GM19240 (cell line): ENCODE measurements at regions not wholly inside any gene's neighbourhood (a gene's known extent, or its start where the extent isn't known, plus 50 kb on each side); places are given as distances from the start of the nearest gene placed in this dataset.
"Not testable (repeated sequence)": the region's sequence is repeated elsewhere in the genome, so short reads cannot be mapped to it uniquely, and the experiment has no call there.

Experiments
- DNase-seq: peaks from one replicate; pipeline ENCODE4 v3.0.0; 2011; ENCODE audit warnings: low spot score; ENCODE audit not compliant: insufficient read length

DNA sequence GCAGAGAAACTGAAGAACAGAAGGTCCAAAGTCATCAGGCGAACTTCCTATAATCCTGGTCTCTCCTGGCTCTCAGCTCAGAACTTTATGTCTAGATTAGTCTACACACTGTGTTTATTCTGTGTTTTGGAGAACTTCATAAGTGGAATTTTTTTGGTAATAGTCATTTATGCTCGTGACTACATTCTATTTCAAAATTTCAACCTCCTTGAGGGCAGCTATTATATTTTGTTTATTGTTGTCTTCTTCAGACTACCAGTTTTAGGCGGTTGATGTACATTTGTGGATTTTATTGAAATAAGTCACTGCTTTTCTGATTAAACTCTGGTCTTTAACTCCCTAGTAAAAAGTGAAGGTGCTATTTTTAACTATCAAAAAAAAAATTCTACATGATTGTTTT lies 816.6 kb downstream of the SATB2 start:
- DNase-seq = no peak

DNA sequence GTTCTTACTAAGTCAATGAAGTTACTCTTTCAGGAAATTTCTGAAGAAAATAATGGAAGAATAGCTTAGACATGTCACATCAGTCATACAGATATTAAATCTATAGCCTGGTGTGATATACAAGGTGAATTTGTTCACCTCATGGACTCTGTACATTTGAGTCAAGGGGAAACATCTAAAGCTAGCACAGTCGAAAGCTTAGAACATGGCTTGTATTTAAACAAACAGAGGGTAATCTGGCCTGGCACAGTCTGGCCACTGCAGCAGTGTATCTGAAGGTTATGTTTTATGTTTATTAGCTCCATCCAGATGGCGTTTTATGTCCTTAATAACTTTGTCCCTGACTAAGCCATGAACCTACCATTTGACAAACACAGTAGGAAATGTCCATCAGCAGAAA lies 817.3 kb downstream of the SATB2 start:
- DNase-seq = no peak

DNA sequence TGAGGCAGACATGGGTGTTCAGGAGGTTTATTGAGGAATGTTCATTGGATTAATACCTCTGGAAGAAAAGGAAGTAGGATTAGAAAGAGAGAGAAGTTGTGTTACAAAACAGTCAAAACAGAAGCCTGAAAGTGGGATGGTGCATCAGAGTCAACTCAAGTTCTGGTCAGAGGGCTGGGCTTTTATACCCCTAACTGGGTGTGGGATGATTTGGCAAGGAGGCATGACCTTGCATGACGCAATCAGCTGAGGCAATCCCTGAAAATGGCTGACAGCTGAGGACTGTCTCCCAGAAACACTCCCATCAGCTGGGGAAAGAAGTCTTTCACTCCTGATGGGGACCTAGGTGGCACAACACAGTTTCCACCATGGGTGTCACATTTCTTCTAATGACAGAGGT lies 818.2 kb downstream of the SATB2 start:
- DNase-seq = no peak

DNA sequence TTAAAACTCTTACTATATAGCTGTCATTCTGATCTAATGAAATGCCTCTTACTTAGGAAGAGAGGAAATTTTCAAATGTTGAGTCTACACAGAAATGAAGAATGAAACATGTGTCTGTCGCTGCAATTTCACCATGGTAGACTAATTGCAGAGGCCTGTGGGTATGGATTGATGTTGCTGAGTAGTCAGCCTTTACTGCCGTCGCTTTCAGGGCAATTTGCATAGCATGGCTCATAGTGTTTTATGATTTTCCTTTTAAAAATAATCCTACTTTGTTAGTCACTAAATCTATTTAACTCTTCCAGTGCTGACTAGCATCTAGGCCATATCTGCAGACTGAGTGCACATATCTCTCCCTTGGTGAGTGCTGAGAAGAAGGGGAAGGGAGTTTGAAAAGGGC lies 819.2 kb downstream of the SATB2 start:
- no peak for DNase-seq

DNA sequence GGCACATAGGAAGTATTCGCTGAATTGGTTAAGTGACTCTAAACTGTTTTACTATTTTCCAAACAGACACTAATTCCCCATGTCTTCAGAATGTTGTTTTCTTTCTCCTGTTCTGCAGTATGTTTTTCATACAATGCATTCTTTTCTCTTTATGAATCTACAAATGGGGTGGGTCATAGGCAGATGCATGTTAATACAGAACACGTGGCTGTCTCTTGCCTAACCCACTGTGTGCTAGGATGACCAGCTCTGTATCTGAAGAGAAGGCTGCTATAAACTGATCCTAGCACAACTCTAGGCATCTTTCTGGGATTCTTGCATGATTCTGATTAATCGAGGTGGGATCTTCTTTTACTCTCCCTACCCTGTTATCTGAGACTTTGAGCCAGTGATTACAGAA lies 826.0 kb downstream of the PLCL1 start:
- DNase-seq = no peak

GRCh38 chr2:198628596-198628995 lies 824.2 kb downstream of the PLCL1 start:
- DNase-seq = no peak

DNA sequence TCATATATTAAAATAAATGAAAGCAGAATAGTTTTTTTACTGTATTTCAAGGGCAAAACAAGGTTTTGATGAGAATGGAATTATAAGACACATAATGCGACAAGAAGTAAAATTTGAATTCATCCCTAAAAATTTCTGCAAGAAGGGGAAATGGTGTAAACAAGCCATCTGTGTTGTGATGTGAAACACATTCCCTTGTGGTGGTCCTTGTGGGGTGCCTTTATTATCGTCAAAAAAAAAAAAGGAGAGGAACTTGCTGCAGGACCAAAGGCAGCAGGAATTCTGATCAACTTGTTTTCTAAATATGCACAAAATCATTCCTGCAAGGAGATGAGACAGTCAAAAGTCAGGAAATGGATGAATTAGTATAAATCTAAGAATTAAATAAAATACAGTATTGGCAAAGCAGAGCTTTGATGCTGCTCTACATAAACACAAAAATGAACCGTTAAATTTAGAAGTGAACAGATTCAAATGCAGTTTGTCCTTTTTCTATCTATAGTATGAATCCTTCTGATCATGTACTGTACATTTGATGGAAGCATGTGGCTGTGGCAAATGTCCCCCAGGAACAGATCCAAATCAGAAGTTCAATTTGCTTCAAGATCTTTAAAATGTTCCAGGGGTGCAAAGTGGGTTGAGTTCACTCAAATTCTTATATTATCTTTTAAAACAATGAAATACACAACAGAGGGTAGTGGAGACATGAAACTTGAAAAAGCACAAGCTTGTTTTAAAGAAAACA lies 818.8 kb downstream of the PLCL1 start:
- no peak for DNase-seq

- DNase-seq = no peak
These were observed 811.6 kb downstream of the PLCL1 start for GRCh38 chr2:198615972-198616371.

DNA sequence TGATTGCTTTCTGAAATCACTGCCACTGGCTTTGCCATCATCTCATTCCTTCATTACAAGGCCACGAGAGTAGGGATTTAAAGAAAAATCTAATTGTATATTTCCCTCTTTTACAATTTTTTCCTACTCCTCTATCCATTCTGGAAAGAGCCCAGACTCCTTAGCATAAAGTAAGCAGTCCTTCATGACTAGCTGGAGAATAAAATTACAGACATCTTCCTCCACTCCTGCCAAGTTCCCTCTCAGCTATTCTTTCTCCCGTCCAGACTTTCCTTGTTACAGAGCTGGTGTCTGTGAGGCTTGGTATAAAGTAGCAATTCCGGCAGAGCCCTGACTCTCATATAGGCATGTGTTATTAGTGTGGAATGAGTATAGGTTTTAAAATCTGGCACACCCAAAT lies 806.8 kb downstream of the PLCL1 start:
- DNase-seq = no peak

- no peak for DNase-seq
These were observed 800.2 kb downstream of the PLCL1 start for GRCh38 chr2:198604599-198604998.

GRCh38 chr2:198602986-198603385 lies 798.6 kb downstream of the PLCL1 start:
- not testable (repeated sequence) for DNase-seq

GRCh38 chr2:198597648-198598047 lies 793.3 kb downstream of the PLCL1 start:
- DNase-seq = no peak

GRCh38 chr2:198596985-198597384 lies 792.6 kb downstream of the PLCL1 start:
- DNase-seq = no peak

GRCh38 chr2:198595721-198596120 lies 791.3 kb downstream of the PLCL1 start:
- no peak for DNase-seq

DNA sequence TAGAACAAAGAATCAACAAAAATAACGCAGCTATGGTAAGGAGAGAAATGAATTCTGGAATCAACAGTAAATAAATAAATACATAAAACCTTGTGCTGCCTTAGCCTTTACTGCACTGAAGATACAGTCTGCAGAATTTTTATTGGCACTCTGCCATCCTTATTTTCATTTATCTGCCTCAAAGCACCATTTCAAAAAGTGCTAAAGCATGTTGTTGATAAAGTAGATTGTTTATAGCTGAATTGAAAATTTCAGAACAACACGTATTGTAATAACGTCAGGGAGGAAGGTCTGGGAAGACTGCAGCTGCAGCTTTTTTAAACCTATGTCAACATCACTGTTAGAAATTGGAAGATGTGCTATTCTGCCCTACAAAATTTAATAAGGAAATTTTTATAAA lies 787.2 kb downstream of the PLCL1 start:
- DNase-seq = no peak

DNA sequence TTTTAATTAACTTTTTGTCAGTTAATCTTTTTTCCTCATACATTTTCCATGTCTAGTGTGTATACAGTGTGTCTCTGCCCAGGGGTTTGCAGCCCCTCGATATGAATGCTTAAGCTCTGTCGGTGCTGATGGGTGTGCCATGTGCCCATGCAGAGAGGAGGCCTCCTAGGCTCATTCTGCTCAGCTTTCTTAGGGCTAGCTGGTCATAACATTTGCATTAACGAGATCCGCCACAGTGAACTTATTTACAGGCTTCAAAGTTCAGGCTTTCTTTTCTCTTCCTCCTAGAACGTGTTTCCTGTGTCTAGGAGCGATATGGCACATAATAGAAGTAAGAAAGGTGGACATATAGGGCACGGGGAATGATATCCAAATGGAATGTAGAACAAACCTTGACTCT lies 783.3 kb downstream of the PLCL1 start:
- DNase-seq = no peak

DNA sequence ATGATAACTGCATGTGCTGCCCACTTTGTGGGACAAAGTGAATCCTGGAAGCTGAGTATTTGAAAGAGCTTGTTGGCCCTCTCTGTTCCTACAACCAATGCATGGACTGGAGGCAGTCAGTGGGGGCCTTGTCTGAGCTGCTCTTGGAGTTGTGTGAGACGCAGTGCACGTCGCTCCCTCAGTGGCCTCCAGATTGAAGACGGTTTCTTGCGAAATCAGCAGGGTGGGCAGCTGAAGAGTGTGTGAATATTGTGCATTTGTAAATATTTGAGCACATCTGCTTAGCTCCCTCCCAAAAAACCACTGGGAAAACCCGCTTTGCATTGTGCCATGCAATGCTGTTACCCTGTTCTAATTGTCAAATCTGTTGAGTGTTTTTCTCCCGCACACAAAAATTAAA lies 782.8 kb downstream of the PLCL1 start:
- no peak for DNase-seq

- no peak for DNase-seq
These were observed 767.0 kb downstream of the PLCL1 start for GRCh38 chr2:198571393-198571792.

GRCh38 chr2:198558176-198558575 lies 753.8 kb downstream of the PLCL1 start:
- DNase-seq = no peak

DNA sequence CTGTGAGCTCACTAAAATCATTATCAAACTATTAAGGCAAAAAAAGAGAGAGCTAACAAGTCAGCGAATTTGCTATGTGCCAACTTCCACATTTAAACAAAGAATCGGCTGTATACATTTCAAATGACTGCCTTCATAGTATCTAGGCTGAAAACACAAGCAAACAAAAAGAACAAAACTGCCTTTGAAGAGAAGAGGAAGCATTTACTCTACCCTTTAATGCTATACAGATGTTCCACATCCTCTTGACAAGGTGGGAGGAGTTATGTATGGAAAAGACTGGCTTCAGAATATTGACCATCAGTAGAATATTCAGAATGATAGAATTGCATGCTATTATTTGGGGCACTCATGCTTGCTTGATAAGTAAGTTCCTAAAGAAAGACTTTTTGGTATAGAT lies 741.7 kb downstream of the PLCL1 start:
- no peak for DNase-seq

GRCh38 chr2:198545411-198545810 lies 741.0 kb downstream of the PLCL1 start:
- no peak for DNase-seq

DNA sequence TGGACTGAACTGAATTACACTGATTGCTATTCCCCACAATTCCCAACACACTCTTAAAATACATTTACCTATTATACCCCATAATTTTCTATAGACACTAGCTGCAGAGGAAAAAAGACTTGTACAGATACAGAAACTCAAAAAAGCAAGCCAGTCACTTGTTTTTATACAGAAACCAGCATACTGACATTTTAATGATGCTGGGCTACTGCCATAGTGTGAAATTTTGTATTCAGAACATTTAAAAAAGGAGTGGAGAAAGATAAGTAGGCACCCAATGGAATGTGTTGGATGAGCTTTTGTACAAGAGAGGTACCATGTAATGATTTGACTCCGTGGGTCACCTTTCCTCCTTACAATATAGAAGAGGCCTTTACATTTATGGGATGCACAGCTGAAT lies 740.1 kb downstream of the PLCL1 start:
- no peak for DNase-seq

DNA sequence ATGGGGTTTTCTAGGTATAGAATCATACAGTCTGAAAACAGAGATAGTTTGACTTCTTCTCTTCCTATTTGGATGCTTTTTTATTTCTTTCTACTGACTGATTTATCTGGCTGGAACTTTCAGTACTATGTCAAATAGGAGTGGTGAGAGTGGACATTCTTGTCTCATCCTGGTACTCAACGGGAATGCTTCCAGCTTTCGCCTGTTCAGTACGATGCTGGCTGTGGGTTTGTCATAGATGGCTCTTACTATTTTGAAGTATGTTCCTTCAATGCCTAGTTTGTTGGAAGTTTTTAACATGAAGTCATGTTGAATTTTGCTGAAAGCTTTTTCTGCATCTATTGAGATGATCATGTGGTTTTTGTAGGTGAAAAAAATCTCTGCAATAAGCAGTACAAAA lies 730.4 kb downstream of the PLCL1 start:
- DNase-seq = no peak
